Calu3 (cell line): ENCODE measurements at regions not wholly inside any gene's neighbourhood (a gene's known extent, or its start where the extent isn't known, plus 50 kb on each side); places are given as distances from the start of the nearest gene placed in this dataset.

Experiments
- BruUV-seq: library from RNA; stranded (reverse); fragments of 400-500 nt; replicated peaks from 2 replicates; lab custom pipeline; 2021; lab: Mats Ljungman, UMichigan
- CTCF ChIA-PET: fragments of 300-600 bp; sonication (Branson Sonifier 250); formaldehyde crosslinking; loops from one replicate; lab custom pipeline; 2022; ENCODE audit warnings: antibody characterized with exemption; lab: Charles Lee
- DNase-seq: peaks from one replicate; pipeline ENCODE4 v3.0.0; 2022
- H3K27ac Mint-ChIP-seq: one replicate; pipeline ENCODE4 v1.8.0; 2022; ENCODE audit warnings: mixed read lengths; ENCODE audit not compliant: unreplicated experiment
- H3K27me3 Mint-ChIP-seq: one replicate; pipeline ENCODE4 v1.8.0; 2022; ENCODE audit warnings: mixed read lengths; ENCODE audit not compliant: unreplicated experiment
- H3K36me3 Mint-ChIP-seq: one replicate; pipeline ENCODE4 v1.8.0; 2022; ENCODE audit warnings: mild to moderate bottlenecking, moderate library complexity, mixed read lengths; ENCODE audit not compliant: insufficient read depth, unreplicated experiment
- H3K4me1 Mint-ChIP-seq: one replicate; pipeline ENCODE4 v1.8.0; 2022; ENCODE audit warnings: mild to moderate bottlenecking, low read depth, mixed read lengths; ENCODE audit not compliant: unreplicated experiment
- H3K4me3 Mint-ChIP-seq: one replicate; pipeline ENCODE4 v1.8.0; 2022; ENCODE audit warnings: mild to moderate bottlenecking, low read depth, moderate library complexity, mixed read lengths; ENCODE audit not compliant: unreplicated experiment
- H3K9me3 Mint-ChIP-seq: one replicate; pipeline ENCODE4 v1.8.0; 2022; ENCODE audit warnings: low read depth, mixed read lengths; ENCODE audit not compliant: unreplicated experiment
- intact Hi-C: fragments of 100-400 bp; cut with micrococcal nuclease; formaldehyde crosslinking; loops from one replicate; pipeline ENCODE4 v1.10.0; 2022; ENCODE audit not compliant: unreplicated experiment
- TF ChIP-seq, protein P1 (sequence below): fragments of 200-600 bp; IDR thresholded peaks from one replicate; pipeline ENCODE4 v1.8.0; 2022; ENCODE audit warnings: antibody characterized with exemption; ENCODE audit not compliant: unreplicated experiment

DNA sequence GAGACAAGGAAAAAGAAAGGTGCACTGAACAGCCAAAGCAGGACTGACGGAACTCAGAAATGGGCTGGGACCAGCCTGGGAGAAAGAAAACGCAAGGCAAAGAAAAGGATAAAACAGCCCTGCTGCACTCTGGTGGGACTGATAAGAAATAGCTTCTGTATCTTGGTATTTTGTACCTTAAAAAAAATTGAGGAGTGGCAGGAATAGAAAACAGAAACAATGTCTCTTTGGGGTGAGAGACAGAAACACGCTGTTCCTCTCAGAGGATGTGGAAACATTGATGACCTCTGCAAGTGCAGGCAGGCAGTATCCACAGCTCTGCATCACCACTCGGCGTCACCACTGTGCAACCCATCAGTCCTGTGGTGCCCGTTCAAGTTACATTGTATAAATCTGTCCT is 152.5 kb upstream of the SPRY1 start:
- Mint-ChIP-seq H3K4me3 (no peak overlapping the region), H3K27ac (no peak overlapping the region)

DNA sequence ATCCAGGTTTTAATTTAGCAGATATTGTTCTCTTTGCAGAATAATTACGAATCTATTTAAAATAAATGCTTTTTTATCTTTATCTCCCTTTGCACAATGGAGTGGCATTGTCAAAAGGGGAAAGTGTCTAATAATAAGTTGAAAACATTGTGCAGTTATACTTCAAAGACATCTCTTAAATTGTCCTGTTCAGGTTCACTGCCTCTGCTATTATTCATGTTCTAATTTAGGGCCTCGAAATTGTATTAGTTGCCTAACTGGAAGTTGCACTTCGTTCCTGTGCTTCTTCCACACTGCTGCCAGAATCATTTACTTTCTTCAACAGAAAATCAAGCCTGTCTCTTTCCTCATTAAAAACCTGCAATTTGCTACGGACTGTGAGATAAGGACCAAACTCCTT is 150.5 kb upstream of the SPRY1 start:
- H3K36me3 Mint-ChIP-seq = no peaks in the 10 kb centered on the region
- no peak overlapping the region for H3K4me3 Mint-ChIP-seq
- no peak overlapping the region for H3K27ac Mint-ChIP-seq
- CTCF ChIA-PET = no interaction called here
- H3K27me3 Mint-ChIP-seq = no peaks in the 10 kb centered on the region
- H3K4me1 Mint-ChIP-seq = no peaks in the 10 kb centered on the region
- no peaks in the 10 kb centered on the region for H3K9me3 Mint-ChIP-seq
- TF ChIP-seq, protein P1, sequence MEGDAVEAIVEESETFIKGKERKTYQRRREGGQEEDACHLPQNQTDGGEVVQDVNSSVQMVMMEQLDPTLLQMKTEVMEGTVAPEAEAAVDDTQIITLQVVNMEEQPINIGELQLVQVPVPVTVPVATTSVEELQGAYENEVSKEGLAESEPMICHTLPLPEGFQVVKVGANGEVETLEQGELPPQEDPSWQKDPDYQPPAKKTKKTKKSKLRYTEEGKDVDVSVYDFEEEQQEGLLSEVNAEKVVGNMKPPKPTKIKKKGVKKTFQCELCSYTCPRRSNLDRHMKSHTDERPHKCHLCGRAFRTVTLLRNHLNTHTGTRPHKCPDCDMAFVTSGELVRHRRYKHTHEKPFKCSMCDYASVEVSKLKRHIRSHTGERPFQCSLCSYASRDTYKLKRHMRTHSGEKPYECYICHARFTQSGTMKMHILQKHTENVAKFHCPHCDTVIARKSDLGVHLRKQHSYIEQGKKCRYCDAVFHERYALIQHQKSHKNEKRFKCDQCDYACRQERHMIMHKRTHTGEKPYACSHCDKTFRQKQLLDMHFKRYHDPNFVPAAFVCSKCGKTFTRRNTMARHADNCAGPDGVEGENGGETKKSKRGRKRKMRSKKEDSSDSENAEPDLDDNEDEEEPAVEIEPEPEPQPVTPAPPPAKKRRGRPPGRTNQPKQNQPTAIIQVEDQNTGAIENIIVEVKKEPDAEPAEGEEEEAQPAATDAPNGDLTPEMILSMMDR = no peak
- no peak for DNase-seq
- BruUV-seq = no TSS peak
- intact Hi-C loops = no loop called here

More for the DNA sequence above, 152.5 kb upstream of the SPRY1 start:
- CTCF ChIA-PET = no interaction called here
- no peaks in the 10 kb centered on the region for H3K36me3 Mint-ChIP-seq
- H3K9me3 Mint-ChIP-seq = peaks cover 2% of the 10 kb centered on the region
- H3K27me3 Mint-ChIP-seq = no peaks in the 10 kb centered on the region
- intact Hi-C loops = no loop called here
- BruUV-seq = no TSS peak
- H3K4me1 Mint-ChIP-seq = no peaks in the 10 kb centered on the region
- TF ChIP-seq, protein P1 = no peak
- DNase-seq = no peak

DNA sequence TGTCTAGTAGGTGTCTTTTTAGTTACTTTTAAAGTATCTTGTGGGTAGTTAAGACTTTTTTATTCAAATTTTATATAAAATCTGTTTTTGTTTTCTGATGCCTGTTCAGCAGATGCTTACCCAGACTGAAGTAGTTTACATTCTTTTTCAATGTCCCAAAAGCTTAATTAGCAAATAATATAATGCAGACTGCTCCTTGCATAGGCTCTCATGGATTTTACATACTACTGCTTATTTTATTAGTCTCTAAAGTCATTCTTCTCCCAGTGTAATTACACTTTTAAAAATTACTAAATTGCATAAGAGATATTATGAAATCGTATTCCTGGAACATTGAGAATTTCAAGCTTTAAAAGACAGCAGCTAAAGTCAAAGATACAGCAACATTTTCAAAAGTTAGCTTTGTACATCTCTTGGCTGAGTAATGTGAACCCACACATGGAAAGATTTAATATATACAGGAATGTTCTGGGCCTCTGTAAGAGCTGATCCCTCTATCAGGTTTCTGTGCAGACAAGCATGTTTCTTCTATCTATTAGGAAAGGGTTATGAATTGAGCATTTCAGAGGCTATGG is 148.4 kb upstream of the SPRY1 start:
- DNase-seq = no peak
- H3K4me1 Mint-ChIP-seq = no peaks in the 10 kb centered on the region
- intact Hi-C loops = no loop called here
- H3K27me3 Mint-ChIP-seq = no peaks in the 10 kb centered on the region
- CTCF ChIA-PET = interaction anchor here (0.6 kb wide), 1 partner anchor 50 kb away, joined by 3 read pairs; no protein-coding TSS in a partner anchor
- H3K27ac Mint-ChIP-seq = no peak overlapping the region
- H3K9me3 Mint-ChIP-seq = no peaks in the 10 kb centered on the region
- no TSS peak for BruUV-seq
- TF ChIP-seq, protein P1 = no peak
- no peaks in the 10 kb centered on the region for H3K36me3 Mint-ChIP-seq
- H3K4me3 Mint-ChIP-seq = no peak overlapping the region

DNA sequence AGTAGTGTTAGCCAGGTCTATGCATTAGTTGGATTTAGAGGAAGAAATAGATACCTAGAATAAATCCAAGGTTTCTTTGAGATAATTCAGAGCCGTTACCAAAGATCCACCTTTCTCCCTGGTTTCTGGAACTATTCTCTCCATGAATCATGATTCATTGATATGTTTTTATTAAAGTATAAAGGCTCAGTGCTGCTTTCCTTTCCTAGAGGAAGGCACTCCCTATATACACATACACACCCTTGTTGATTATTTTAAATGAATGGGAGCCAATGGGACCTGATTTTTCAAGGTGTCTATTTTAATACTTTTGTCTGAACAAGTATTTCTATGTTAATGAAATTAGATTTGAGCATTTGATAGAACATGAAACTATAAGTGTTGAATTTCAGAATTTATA is 146.8 kb upstream of the SPRY1 start:
- Mint-ChIP-seq H3K4me1 (no peaks in the 10 kb centered on the region), H3K9me3 (no peaks in the 10 kb centered on the region), H3K4me3 (no peak overlapping the region), H3K27me3 (no peaks in the 10 kb centered on the region), H3K27ac (no peak overlapping the region), H3K36me3 (no peaks in the 10 kb centered on the region)
- CTCF ChIA-PET = no interaction called here
- no peak for DNase-seq
- no TSS peak for BruUV-seq
- intact Hi-C loops = no loop called here
- TF ChIP-seq, protein P1 = no peak
